GM21515 (cell line): ENCODE measurements at regions not wholly inside any gene's neighbourhood (a gene's known extent, or its start where the extent isn't known, plus 50 kb on each side); places are given as distances from the start of the nearest gene placed in this dataset.

Experiments used
- ATAC-seq: cut with Tn5 transposase; IDR thresholded peaks from one replicate; pipeline ENCODE4 v1.9.1; 2021; ENCODE audit not compliant: unreplicated experiment

GRCh38 chr10:124229989-124230634 lies 136.7 kb upstream of the CHST15 start:
- no peak for ATAC-seq

GRCh38 chr10:124229201-124229988 lies 136.0 kb upstream of the CHST15 start:
- no peak for ATAC-seq

GRCh38 chr10:124228471-124228870 lies 135.1 kb upstream of the CHST15 start:
- ATAC-seq, result no peak

- ATAC-seq, result no peak
Observed at GRCh38 chr10:124227988-124228387, 134.6 kb upstream of the CHST15 start.

- ATAC-seq, result no peak
Observed at GRCh38 chr10:124227055-124227975, 133.9 kb upstream of the CHST15 start.

- no peak for ATAC-seq
Observed at GRCh38 chr10:124226271-124227054, 133.1 kb upstream of the CHST15 start.

- ATAC-seq, result no peak
Observed at GRCh38 chr10:124225467-124226270, 132.3 kb upstream of the CHST15 start.

GRCh38 chr10:124225029-124225466 lies 131.7 kb upstream of the CHST15 start:
- ATAC-seq, result no peak

GRCh38 chr10:124224331-124225028 lies 131.1 kb upstream of the CHST15 start:
- no peak for ATAC-seq

GRCh38 chr10:124223711-124224085 lies 130.3 kb upstream of the CHST15 start:
- ATAC-seq, result no peak

GRCh38 chr10:124222988-124223710 lies 129.8 kb upstream of the CHST15 start:
- no peak for ATAC-seq

GRCh38 chr10:124222318-124222987 lies 129.1 kb upstream of the CHST15 start:
- ATAC-seq, result peak; percentile 5

GRCh38 chr10:124221356-124222317 lies 128.2 kb upstream of the CHST15 start:
- ATAC-seq, result peak; percentile 57

GRCh38 chr10:124220971-124221355 lies 127.6 kb upstream of the CHST15 start:
- ATAC-seq, result no peak

GRCh38 chr10:124220547-124220946 lies 127.1 kb upstream of the CHST15 start:
- ATAC-seq, result no peak

GRCh38 chr10:124219655-124220054 lies 126.3 kb upstream of the CHST15 start:
- no peak for ATAC-seq

- no peak for ATAC-seq
Observed at GRCh38 chr10:124219062-124219461, 125.7 kb upstream of the CHST15 start.
